ENCODE measurements at regions not wholly inside any gene's neighbourhood (a gene's known extent, or its start where the extent isn't known, plus 50 kb on each side); places are given as distances from the start of the nearest gene placed in this dataset.

- in situ Hi-C loops (cut with HindIII; ENCODE audit: low pct_unique_long_range_greater_than_20kb, low sequenced_read_pairs), result loop anchor here (25.0 kb wide), 1 partner anchor 186 kb away; no protein-coding TSS in a partner anchor
- DNase-seq (ENCODE audit: low read depth, low spot score), result no peak
Observed at GRCh38 chr2:200748779-200749178, 62.9 kb upstream of the BZW1 start.

DNA sequence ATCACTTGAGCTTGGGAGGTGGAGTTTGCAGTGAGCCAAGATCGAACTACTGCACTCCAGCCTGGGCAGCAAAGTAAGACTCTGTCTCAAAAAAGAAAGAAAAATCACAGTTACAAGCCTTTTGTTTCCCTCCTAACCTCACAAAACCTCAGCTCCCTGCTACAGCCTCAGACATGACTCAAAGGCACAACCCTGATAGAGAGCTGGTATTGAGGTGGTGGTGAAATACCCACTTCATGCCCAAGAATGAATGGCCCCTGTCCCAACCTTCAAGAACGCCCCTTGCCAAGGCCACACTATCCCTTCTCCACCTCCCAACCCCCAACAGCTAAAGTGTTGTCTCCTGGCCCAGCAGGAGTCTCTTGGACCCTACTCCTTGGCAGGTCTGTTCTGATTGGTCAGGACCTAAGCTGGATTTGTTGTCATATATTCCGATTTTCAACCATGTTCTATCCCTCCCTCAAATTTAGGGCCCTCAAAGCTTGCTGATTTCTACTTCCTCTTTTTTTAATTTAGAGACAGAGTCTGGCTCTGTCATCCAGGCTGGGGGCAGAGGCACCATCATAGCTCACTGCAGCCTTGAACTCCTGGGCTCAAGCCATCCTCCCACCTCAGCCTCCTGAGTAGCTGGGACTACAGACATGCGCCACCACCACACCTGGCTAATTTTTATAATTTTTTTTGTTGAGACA lies 61.9 kb upstream of the BZW1 start:
- DNase-seq (ENCODE audit: low read depth, low spot score), result no peak
- in situ Hi-C loops (cut with HindIII; ENCODE audit: low pct_unique_long_range_greater_than_20kb, low sequenced_read_pairs), result loop anchor here (25.0 kb wide), 1 partner anchor 187 kb away; no protein-coding TSS in a partner anchor

DNA sequence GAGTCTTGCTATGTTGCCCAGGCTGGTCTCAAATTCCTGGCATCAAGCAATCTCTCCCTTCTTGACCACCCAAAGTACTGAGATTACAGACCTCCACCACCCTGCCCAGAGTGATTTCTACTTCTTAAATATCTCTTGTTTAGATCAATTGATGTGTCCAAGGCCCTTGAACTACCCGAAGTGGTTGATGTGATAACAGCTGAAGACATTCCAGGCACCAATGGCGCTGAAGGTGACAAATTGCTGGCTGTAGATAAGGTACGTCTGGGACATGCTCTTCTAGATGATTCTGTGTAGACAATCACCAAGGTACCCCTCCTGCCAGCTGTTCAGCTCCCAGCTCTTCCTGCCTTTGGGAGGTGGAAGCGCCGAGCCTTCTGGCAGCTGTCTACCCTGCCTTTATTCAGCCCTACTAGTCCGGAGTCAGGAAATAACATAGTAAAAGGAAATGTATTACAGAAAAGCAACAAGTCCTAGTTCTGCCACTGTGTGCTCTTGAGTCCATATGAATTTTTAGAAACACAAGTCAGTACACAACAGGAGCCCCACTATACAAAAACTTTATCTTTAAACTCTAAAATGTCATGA lies 61.3 kb upstream of the BZW1 start:
- DNase-seq (ENCODE audit: low read depth, low spot score), result no peak
- in situ Hi-C loops (cut with HindIII; ENCODE audit: low pct_unique_long_range_greater_than_20kb, low sequenced_read_pairs), result no loop called here

- in situ Hi-C loops (cut with HindIII; ENCODE audit: low pct_unique_long_range_greater_than_20kb, low sequenced_read_pairs), result no loop called here
- DNase-seq (ENCODE audit: low read depth, low spot score), result no peak
Observed at GRCh38 chr2:200751786-200752185, 59.9 kb upstream of the BZW1 start.

GRCh38 chr2:200752332-200752731 lies 59.4 kb upstream of the BZW1 start:
- in situ Hi-C loops (cut with HindIII; ENCODE audit: low pct_unique_long_range_greater_than_20kb, low sequenced_read_pairs), result no loop called here
- DNase-seq (ENCODE audit: low read depth, low spot score), result no peak

DNA sequence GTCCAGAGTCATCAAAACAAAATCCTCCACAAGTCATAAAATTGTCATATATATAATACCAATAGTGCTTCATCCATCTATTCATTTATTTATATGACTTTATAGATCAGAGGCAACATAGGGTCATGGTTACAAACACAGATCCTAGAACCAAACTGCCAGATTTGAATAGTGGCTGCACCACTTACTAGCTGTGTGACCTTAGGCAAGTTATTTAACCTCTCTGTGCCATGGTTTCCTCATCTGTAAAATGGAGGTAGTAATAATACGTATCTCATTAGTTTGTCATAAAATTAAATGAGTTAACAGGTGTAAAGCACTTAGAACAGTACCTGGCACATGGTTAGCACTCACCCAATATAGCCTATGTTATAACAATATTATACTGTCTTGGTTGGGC lies 58.9 kb upstream of the BZW1 start:
- in situ Hi-C loops (cut with HindIII; ENCODE audit: low pct_unique_long_range_greater_than_20kb, low sequenced_read_pairs), result no loop called here
- DNase-seq (ENCODE audit: low read depth, low spot score), result no peak

DNA sequence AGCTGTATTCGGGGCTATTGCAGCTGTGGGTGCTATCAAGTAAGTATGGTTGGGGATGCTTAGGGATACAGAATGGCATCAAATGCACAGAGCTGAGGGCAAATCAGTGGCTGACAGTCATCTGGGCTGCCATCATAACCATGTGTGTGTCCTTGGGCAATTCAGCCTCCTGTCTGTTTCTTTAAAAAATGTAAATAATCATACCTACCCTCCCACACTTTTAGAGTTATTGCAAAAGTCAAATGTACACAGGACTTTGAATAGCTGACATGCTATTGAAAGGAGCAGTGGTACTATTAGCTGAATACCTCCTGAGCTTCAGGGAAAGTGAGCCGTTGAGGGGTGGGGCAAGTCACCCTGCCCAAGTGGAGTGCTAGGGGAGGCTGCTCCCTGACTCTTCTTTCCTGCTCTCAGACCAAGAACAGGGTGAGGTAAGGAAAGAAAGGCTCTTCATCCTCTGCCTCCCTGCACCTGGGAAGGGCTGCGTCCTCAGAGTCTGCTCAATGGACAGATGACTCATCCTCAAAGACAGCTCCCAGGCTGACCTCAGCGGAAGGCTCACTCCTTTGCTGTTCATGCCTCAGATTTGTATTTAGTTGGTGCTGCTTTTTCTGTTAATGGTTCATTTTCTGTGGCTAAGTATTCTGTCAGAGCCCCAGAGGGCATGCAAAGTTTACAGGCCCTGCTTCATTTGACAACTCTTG lies 54.9 kb upstream of the BZW1 start:
- DNase-seq (ENCODE audit: low read depth, low spot score), result peak; percentile 28
- in situ Hi-C loops (cut with HindIII; ENCODE audit: low pct_unique_long_range_greater_than_20kb, low sequenced_read_pairs), result no loop called here

DNA sequence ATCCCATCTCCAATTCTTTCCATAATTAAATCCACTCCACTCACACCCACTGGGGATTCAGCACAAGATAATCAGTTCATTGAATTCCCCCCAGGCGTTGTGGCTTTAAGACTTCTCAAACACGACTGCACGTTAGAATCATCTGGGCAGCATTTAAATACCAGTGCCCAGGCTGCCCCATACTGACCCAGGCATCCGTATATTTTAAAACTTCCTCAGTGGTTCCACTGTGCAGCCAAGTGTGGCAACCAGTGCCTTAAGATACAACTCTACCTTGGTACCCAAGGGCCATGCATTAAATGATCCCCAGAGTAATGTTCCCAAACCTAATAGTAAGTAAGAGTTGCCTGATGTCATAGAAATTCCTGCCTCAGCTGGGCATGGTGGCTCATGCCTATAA lies 54.3 kb upstream of the BZW1 start:
- no peak for DNase-seq (ENCODE audit: low read depth, low spot score)
- in situ Hi-C loops (cut with HindIII; ENCODE audit: low pct_unique_long_range_greater_than_20kb, low sequenced_read_pairs), result no loop called here

DNA sequence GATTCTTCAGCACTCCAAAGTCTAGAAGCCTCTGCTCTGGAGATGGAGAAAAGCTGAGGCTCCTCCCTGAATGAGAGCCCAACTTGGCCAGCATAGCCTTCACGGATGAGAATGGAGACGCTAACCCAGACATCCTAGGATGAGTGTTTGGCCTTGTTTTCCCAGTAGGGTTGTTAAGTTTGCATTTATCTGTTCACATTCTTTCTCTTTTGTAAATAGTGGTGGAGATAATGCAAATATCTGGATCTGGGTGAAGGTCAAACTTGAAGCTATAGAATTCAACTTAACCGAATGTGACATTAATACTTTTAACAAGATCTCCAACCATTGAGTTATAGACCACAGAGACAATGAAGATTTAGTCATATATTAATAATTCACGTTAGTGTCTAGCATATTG lies 53.4 kb upstream of the BZW1 start:
- no peak for DNase-seq (ENCODE audit: low read depth, low spot score)
- in situ Hi-C loops (cut with HindIII; ENCODE audit: low pct_unique_long_range_greater_than_20kb, low sequenced_read_pairs), result no loop called here

DNA sequence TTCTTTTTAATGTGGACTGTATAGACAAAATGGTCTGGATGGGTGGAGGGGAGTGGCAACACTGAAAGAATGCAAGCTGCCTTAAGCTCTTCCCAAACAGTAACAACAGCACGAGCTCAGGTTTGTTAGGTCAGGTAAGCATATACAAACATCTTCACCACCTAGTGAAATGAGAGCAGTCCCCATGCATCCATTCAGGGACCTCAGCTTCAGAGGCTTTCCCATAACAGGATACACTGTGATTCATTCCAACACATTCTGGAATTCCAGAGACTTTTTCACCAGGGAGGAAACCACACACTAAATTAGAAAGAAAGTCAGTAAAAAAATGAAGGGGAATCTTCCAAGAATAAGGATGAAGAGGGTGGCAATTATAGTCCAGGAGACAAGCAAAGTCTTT lies 50.4 kb upstream of the BZW1 start:
- DNase-seq (ENCODE audit: low read depth, low spot score), result no peak
- in situ Hi-C loops (cut with HindIII; ENCODE audit: low pct_unique_long_range_greater_than_20kb, low sequenced_read_pairs), result no loop called here

Data from SK-MEL-5 (cell line).